ENCODE measurements at regions not wholly inside any gene's neighbourhood (a gene's known extent, or its start where the extent isn't known, plus 50 kb on each side); places are given as distances from the start of the nearest gene placed in this dataset.
"Not testable (repeated sequence)": the region's sequence is repeated elsewhere in the genome, so short reads cannot be mapped to it uniquely, and the experiment has no call there.

DNA sequence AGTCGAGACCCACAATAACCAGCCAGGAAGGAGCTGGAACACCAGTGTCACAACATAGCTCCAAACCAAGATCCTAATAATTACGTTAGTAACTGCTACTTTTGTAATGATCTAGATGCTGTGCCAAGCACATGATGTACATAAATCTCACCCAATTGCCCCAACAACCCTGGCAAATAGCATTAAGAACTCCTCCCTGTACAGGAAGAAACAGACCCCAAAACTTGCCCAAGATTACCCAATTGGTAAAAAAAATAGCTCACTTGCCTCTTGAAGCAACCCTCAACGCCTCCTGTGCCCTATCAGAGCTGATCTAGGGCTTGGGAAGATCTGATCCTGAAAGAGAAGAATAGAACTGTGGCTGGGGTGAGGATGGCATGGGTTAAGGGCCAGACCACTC lies 628.7 kb upstream of the AUTS2 start:
- ATAC-seq (ENCODE audit: low read depth) = no peak
- Mint-ChIP-seq H3K4me1 (no peaks in the 10 kb centered on the region), H3K27me3 (peaks cover 3% of the 10 kb centered on the region), H3K4me3 (no peak overlapping the region), H3K9me3 (peaks cover 7% of the 10 kb centered on the region), H3K27ac (no peak overlapping the region), H3K36me3 (no peaks in the 10 kb centered on the region)
- DNase-seq (ENCODE audit: low spot score in 2 of 2) = no peak

DNA sequence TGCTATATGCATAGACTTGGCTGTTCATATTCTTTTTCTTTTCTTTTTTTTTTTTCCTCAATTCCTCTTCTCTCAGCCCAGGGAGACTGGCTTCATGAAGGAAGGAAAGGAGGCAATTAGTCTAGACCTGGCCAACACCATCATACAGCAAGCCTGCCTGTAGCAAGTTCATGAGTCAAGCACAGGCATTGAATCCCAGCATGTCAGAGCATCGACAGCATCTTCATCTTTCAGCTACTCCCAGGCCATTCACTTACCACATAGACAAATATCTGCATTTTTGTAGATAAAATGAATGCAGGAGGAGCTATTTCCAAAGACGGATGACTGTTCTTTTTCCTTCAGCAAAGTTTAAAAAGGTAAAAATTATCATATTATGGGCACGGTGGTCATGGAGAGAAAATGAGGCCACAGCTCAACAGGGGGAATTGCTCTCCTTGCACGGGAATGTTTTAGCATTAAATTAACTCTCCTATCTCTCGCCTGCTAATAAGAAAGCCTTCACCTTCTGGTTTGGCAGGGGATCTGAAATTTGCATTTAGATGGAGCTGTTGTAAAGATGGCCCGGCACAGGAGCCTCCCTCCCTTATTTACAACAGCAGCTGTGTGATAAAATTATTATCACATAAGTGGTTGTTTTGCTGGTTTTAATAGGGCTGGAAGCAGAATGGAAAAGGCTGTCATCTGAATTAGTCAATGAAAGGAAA lies 626.5 kb upstream of the AUTS2 start:
- Mint-ChIP-seq H3K36me3 (no peaks in the 10 kb centered on the region), H3K4me3 (no peak overlapping the region), H3K9me3 (peaks cover 8% of the 10 kb centered on the region), H3K27ac (no peak overlapping the region), H3K4me1 (no peaks in the 10 kb centered on the region), H3K27me3 (peaks cover 4% of the 10 kb centered on the region)
- no peak for DNase-seq (ENCODE audit: low spot score in 2 of 2)
- no peak for ATAC-seq (ENCODE audit: low read depth)

DNA sequence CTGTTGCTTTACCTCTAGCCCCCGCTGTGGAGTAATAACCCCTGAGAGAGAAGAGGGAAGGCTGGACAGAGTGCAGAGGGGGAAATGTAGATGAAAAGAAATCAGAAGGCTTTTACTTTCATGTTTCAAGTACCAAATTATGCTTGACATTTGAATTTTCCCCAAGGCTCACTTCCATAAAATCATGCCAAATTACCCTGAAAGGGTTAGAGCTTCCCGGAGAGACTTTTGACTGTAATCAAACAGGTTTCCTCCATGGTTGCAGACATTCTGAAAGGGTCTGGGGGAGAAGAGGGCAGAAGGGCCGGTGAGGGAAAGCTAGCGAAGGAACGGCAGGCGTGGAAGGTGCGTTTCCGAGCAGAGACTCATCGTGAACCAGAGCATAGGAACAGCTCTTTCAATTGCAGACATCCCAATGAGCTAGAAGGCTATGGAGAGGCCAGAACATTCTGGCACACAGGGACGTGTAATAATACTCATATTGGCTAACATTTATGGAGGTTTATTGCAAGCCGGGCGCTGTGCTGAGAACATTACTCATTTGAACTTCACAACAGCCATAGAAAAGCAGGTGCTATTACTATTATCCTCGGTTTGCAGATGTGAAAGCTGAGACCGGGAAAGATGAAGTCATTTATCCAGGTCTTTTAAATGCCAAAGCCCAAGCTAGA lies 620.8 kb upstream of the AUTS2 start:
- Mint-ChIP-seq H3K4me3 (no peak overlapping the region), H3K9me3 (peaks cover 11% of the 10 kb centered on the region), H3K27me3 (peaks cover 2% of the 10 kb centered on the region), H3K36me3 (peaks cover 2% of the 10 kb centered on the region), H3K4me1 (no peaks in the 10 kb centered on the region), H3K27ac (no peak overlapping the region)
- no peak for DNase-seq (ENCODE audit: low spot score in 2 of 2)
- no peak for ATAC-seq (ENCODE audit: low read depth)

DNA sequence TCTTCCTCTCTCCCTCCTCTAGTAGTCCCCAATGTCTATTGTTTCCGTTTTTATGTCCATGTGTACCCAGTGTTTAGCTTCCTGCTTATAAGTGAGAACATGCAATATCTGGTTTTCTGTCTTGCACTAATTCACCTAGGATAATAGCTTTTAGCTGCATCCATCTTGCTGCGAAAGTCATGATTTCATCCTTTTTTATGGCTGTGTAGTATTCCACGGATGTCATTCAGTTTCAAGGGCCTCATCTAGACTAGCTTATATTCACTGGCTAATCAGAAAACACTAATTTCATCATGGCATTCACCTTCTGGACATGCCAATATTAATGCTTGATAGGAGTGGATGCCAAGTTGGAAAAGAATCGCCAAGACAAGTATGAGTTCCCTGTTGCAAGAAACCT lies 619.6 kb upstream of the AUTS2 start:
- Mint-ChIP-seq H3K4me3 (no peak overlapping the region), H3K9me3 (peaks cover 7% of the 10 kb centered on the region), H3K36me3 (peaks cover 2% of the 10 kb centered on the region)

DNA sequence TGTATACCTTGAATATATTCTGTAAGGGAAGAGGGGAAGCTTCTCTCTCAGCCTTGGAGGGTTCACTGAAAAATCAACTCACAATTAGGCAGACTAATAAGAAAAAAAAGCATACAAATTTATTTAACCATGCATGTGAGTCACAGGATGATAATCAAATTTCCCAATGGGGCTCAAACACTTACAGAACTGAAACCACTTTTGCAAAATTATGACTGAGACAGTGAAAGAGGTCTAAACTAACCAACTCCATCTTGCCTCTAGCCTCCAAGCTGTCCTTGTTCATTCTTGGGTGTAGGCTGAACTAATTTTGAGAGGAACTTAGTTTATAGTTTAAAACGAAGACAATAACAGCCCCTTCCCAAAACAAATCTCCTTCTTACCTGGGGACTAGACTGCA lies 618.3 kb upstream of the AUTS2 start:
- Mint-ChIP-seq H3K36me3 (peaks cover 2% of the 10 kb centered on the region), H3K27me3 (peaks cover 2% of the 10 kb centered on the region), H3K4me3 (no peak overlapping the region), H3K9me3 (peaks cover 6% of the 10 kb centered on the region), H3K27ac (no peak overlapping the region), H3K4me1 (no peaks in the 10 kb centered on the region)
- ATAC-seq (ENCODE audit: low read depth) = no peak
- DNase-seq (ENCODE audit: low spot score in 2 of 2) = no peak

More for the DNA sequence above, 619.6 kb upstream of the AUTS2 start:
- ATAC-seq (ENCODE audit: low read depth) (no peak), DNase-seq (ENCODE audit: low spot score in 2 of 2) (no peak)
- Mint-ChIP-seq H3K4me1 (no peaks in the 10 kb centered on the region), H3K27ac (no peak overlapping the region), H3K27me3 (peaks cover 2% of the 10 kb centered on the region)

DNA sequence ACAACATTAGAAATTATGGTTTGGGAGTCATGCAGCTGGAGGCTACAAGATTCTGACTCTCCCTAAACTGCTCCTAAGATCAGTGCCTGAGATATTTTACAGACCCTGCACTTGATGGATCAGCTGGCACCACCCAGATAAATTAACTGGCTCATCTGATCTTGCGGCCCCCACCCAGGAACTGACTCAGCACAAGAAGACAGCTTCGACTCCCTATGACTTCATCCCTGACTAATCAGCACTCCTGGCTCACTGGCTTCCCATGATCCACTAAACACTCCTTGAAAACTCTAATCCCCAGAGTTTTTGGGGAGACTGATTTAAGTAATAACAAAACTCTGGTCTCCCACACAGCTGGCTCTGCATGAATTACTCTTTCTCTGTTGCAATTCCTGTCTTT lies 617.8 kb upstream of the AUTS2 start:
- not testable (repeated sequence) for H3K9me3 Mint-ChIP-seq; H3K27ac Mint-ChIP-seq; H3K27me3 Mint-ChIP-seq; H3K4me3 Mint-ChIP-seq; ATAC-seq (ENCODE audit: low read depth); DNase-seq (ENCODE audit: low spot score in 2 of 2); H3K4me1 Mint-ChIP-seq; H3K36me3 Mint-ChIP-seq

DNA sequence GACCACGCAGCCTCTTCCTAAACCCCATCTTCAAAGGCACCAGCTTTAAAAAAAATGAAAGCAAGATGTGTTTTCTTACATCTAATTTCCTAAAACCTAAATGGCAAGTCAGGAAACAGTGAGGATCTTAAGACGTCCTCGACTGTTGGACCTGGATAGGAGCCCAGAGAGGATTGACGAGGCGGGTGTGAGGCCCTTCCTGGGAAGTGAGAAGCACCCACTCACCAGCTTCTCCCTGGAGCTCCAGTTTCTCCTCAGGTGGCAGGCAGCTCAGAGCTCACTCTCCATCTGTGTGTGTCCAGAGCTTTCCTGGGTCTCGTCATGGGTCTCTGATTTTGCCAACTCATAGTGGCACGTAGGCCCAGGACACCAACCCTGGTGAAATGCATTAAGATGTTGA lies 614.0 kb upstream of the AUTS2 start:
- H3K27me3 Mint-ChIP-seq = no peaks in the 10 kb centered on the region
- ATAC-seq (ENCODE audit: low read depth) (no peak), DNase-seq (ENCODE audit: low spot score in 2 of 2) (no peak)
- H3K4me1 Mint-ChIP-seq = no peaks in the 10 kb centered on the region
- H3K36me3 Mint-ChIP-seq = peaks cover 1% of the 10 kb centered on the region
- peaks cover 13% of the 10 kb centered on the region for H3K9me3 Mint-ChIP-seq
- H3K4me3 Mint-ChIP-seq = no peak overlapping the region
- H3K27ac Mint-ChIP-seq = no peak overlapping the region

DNA sequence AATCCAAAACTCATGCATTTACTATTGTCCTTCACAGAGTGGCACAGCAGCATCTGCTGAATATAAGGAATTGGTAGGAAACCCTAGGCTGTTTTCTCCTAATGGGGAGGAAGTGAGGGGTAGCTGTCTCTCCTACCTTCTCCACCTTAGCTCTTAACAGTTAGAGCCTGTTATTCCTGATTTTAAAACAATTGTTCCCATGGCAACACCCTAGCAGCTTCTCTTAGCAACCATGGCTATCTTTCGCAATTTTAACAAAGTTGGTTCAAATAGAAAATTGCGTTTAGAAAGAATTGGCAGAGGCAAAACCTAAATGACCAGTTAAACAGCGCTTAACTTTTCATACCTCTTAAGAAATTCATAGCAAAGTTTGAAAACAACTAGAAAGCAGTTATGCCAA lies 603.4 kb upstream of the AUTS2 start:
- peaks cover 8% of the 10 kb centered on the region for H3K9me3 Mint-ChIP-seq
- DNase-seq (ENCODE audit: low spot score in 2 of 2) = no peak
- H3K4me1 Mint-ChIP-seq = peaks cover 2% of the 10 kb centered on the region
- no peak overlapping the region for H3K4me3 Mint-ChIP-seq
- H3K27ac Mint-ChIP-seq = no peak overlapping the region
- H3K27me3 Mint-ChIP-seq = peaks cover 2% of the 10 kb centered on the region
- no peaks in the 10 kb centered on the region for H3K36me3 Mint-ChIP-seq
- no peak for ATAC-seq (ENCODE audit: low read depth)

DNA sequence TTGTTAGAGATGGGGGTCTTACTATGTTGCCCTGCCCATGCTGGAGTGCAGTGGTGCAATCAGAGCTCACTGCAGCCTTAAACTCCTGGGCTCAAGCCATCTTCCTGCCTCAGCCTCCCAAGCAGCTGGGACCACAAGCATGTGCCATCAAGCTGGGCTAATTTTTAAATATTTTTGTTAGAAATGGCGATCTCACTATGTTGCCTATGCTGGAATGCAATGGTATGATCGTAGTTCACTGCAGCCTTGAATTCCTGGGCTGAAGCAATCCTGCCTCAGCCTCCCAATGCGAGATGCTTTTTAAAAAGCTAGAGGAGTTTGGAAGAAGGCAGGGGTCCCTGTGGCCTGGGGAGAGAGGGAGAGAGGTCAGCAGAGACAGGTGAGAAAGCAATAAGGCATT lies 600.1 kb upstream of the AUTS2 start:
- H3K36me3 Mint-ChIP-seq = peaks cover 3% of the 10 kb centered on the region
- DNase-seq (ENCODE audit: low spot score in 2 of 2) = no peak
- H3K4me3 Mint-ChIP-seq = no peak overlapping the region
- peaks cover 2% of the 10 kb centered on the region for H3K27me3 Mint-ChIP-seq
- H3K27ac Mint-ChIP-seq = no peak overlapping the region
- H3K9me3 Mint-ChIP-seq = peaks cover 20% of the 10 kb centered on the region
- no peak for ATAC-seq (ENCODE audit: low read depth)
- peaks cover 2% of the 10 kb centered on the region for H3K4me1 Mint-ChIP-seq

DNA sequence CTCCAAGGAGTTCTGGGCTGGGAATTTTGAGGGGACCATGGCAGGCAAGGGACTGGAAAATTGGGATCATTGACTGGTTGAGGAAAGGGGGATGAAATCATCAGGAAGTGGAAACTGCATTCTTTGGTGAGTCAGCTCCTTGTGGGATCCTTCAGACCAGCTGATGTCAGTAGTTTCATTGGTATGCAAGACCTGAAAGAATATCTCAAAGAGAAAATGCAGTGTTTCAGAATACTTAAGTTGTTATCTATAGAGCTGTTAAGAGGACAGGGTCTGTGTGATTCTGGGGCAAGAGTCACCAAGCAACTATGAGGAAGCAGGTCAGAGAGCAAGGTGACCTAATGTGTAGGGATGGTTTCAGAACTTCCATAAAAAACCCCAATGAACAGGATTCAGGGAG lies 595.9 kb upstream of the AUTS2 start:
- no peak overlapping the region for H3K4me3 Mint-ChIP-seq
- H3K27me3 Mint-ChIP-seq = peaks cover 2% of the 10 kb centered on the region
- peaks cover 20% of the 10 kb centered on the region for H3K9me3 Mint-ChIP-seq
- no peak overlapping the region for H3K27ac Mint-ChIP-seq
- DNase-seq (ENCODE audit: low spot score in 2 of 2) (no peak), ATAC-seq (ENCODE audit: low read depth) (no peak)
- no peaks in the 10 kb centered on the region for H3K4me1 Mint-ChIP-seq
- peaks cover 3% of the 10 kb centered on the region for H3K36me3 Mint-ChIP-seq

DNA sequence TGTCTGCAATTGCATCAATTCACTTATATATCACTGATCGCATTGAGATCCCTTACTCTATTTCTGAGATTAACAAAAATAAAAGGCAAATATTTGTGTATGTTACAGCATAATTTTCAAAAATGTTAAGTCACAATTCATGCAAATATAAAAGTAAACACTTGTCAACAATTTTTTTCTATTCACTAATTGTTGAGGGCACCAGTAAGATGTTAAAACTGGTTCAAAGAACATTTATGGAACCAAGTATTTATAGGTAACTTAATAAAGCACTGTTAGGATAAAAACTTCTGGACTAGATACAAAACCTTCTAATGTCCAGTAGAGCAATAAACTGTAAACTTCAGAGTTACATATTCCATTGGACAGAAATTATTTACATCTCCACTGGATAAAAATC lies 586.1 kb upstream of the AUTS2 start:
- H3K4me3 Mint-ChIP-seq = no peak overlapping the region
- H3K9me3 Mint-ChIP-seq = peaks cover 4% of the 10 kb centered on the region
- ATAC-seq (ENCODE audit: low read depth) (no peak), DNase-seq (ENCODE audit: low spot score in 2 of 2) (no peak)
- no peaks in the 10 kb centered on the region for H3K36me3 Mint-ChIP-seq
- no peak overlapping the region for H3K27ac Mint-ChIP-seq
- no peaks in the 10 kb centered on the region for H3K4me1 Mint-ChIP-seq
- H3K27me3 Mint-ChIP-seq = no peaks in the 10 kb centered on the region

DNA sequence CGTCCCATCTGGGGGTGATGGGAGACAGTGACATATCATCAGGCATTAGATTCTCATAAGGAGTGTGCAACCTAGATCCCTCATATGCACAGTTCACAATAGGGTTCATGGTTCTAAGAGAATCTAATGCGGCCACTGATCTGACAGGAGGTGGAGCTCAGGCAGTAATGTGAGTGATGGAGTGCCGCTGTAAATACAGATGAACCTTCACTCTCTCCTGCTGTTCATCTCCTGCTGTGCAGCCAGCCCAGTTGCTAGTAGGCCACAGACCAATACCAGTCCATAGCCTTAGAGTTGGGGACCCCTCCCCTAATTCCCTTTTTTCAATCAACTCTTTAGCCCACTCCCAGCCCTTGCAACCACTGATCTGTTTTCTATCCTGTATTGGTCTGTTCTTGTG lies 581.1 kb upstream of the AUTS2 start:
- H3K4me3 Mint-ChIP-seq = no peak overlapping the region
- ATAC-seq (ENCODE audit: low read depth) = no peak

DNA sequence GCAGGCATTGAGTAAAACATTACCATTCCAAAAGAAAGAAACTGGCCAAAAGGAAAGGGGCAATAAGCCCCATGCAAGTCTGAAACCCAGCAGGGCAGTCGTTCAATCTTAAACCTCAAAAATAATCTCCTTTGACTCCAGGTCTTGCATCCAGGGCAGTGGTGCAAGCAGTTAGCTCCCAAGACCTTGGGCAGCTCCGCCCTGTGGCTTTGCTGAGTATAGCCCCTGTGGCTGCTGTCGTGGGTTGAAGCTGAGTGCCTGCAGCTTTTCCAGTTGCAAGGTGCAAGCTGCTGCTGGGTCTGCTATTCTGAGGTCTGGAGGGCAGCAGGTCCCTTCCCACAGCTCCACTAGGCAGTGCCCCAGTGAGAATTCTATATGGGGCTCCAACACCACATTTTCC lies 580.1 kb upstream of the AUTS2 start:
- no peaks in the 10 kb centered on the region for H3K4me1 Mint-ChIP-seq
- peaks cover 2% of the 10 kb centered on the region for H3K36me3 Mint-ChIP-seq
- no peak for ATAC-seq (ENCODE audit: low read depth)
- H3K27ac Mint-ChIP-seq = no peak overlapping the region
- H3K4me3 Mint-ChIP-seq = no peak overlapping the region
- DNase-seq (ENCODE audit: low spot score in 2 of 2) = no peak
- H3K9me3 Mint-ChIP-seq = peaks cover 10% of the 10 kb centered on the region
- no peaks in the 10 kb centered on the region for H3K27me3 Mint-ChIP-seq

More for the DNA sequence above, 581.1 kb upstream of the AUTS2 start:
- no peaks in the 10 kb centered on the region for H3K27me3 Mint-ChIP-seq
- no peaks in the 10 kb centered on the region for H3K36me3 Mint-ChIP-seq
- no peak for DNase-seq (ENCODE audit: low spot score in 2 of 2)
- H3K9me3 Mint-ChIP-seq = peaks cover 9% of the 10 kb centered on the region
- H3K27ac Mint-ChIP-seq = no peak overlapping the region
- no peaks in the 10 kb centered on the region for H3K4me1 Mint-ChIP-seq

DNA sequence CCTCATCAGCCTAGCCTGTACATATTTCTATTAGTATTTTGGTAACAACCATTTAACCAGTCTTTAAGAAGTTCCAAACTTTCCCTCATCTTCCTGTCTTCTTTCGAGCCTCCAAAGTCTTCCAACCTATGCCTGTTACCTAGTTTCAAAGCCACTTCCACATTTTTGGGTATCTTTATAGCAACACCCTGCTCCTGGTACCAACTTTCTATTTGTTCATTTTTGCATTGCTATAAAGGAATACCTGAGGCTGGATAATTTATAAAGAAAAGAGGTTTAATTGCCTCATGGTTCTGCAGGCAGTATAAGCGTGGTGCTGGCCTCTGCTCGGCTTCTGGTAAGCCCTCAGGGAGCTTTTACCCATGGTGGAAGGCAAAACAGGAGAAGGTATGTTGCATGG lies 578.8 kb upstream of the AUTS2 start:
- Mint-ChIP-seq H3K4me3 (no peak overlapping the region), H3K27ac (no peak overlapping the region), H3K4me1 (no peaks in the 10 kb centered on the region), H3K27me3 (no peaks in the 10 kb centered on the region), H3K9me3 (peaks cover 10% of the 10 kb centered on the region), H3K36me3 (peaks cover 2% of the 10 kb centered on the region)
- ATAC-seq (ENCODE audit: low read depth) = no peak
- no peak for DNase-seq (ENCODE audit: low spot score in 2 of 2)

DNA sequence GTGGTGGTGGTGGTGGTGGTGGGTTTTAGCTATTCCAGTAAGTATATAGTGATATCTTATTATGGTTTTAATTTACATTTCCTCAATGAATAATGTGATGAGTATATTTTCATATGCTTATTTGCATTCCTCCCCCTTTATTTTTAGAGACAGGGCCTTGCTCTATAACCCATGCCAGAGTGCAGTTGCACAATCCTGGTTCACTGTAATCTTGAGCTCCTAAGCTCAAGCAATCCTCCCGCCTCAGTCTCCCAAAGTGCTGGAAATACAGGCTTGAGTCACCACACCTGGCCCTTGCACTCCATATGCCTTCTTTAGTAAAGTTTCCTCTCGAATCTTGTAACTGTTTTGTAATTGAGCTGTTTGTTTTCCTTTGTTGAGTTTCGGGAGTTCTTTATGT lies 577.7 kb upstream of the AUTS2 start:
- H3K27me3 Mint-ChIP-seq = no peaks in the 10 kb centered on the region
- DNase-seq (ENCODE audit: low spot score in 2 of 2) = no peak
- H3K27ac Mint-ChIP-seq = no peak overlapping the region
- H3K36me3 Mint-ChIP-seq = peaks cover 2% of the 10 kb centered on the region
- H3K4me1 Mint-ChIP-seq = no peaks in the 10 kb centered on the region
- ATAC-seq (ENCODE audit: low read depth) = no peak
- peaks cover 9% of the 10 kb centered on the region for H3K9me3 Mint-ChIP-seq
- no peak overlapping the region for H3K4me3 Mint-ChIP-seq

Measured in memory B cell (primary cell).